ENCODE measurements at regions not wholly inside any gene's neighbourhood (a gene's known extent, or its start where the extent isn't known, plus 50 kb on each side); places are given as distances from the start of the nearest gene placed in this dataset.

- H3K4me3 ChIP-seq (ENCODE audit: low read depth, low read length), result no peak overlapping the region
- Mint-ChIP-seq H3K4me1 (no peaks in the 10 kb centered on the region), H3K27me3 (peaks cover 2% of the 10 kb centered on the region), H3K27ac (no peak overlapping the region), H3K4me3 (no peak overlapping the region), H3K36me3 (no peaks in the 10 kb centered on the region), H3K9me3 (peaks cover 0 to 5% (median 3%) of the 10 kb centered on the region in 7 donors)
- DNase-seq (no peak), ATAC-seq (ENCODE audit: low read depth in 2 of 2) (no peak)
- no peak overlapping the region for H3K27ac ChIP-seq (ENCODE audit: insufficient read depth, low read length, poor library complexity, severe bottlenecking)
- no peaks in the 10 kb centered on the region for H3K4me1 ChIP-seq (ENCODE audit: control insufficient read depth, insufficient read depth, low read length, poor library complexity, severe bottlenecking)
- no peaks in the 10 kb centered on the region for H3K9me3 ChIP-seq (ENCODE audit: control insufficient read depth in 2 of 2, low read length in 2 of 2)
- no peaks in the 10 kb centered on the region for H3K27me3 ChIP-seq (ENCODE audit: control insufficient read depth, insufficient read depth, low read length)
- no peaks in the 10 kb centered on the region for H3K36me3 ChIP-seq (ENCODE audit: control insufficient read depth, insufficient read depth, low read length)
Observed at GRCh38 chr12:127579446-127579845, 687.5 kb upstream of the TMEM132C start.

- Mint-ChIP-seq H3K36me3 (no peaks in the 10 kb centered on the region), H3K4me3 (peak overlapping the region in 1 of 4 donors; percentile 21), H3K9me3 (peaks cover 0 to 5% (median 4%) of the 10 kb centered on the region in 7 donors), H3K4me1 (no peaks in the 10 kb centered on the region), H3K27ac (no peak overlapping the region), H3K27me3 (no peaks in the 10 kb centered on the region)
- Histone ChIP-seq H3K9me3 (ENCODE audit: control insufficient read depth in 2 of 2, low read length in 2 of 2) (no peaks in the 10 kb centered on the region), H3K4me3 (ENCODE audit: low read depth, low read length) (no peak overlapping the region), H3K27me3 (ENCODE audit: control insufficient read depth, insufficient read depth, low read length) (no peaks in the 10 kb centered on the region), H3K27ac (ENCODE audit: insufficient read depth, low read length, poor library complexity, severe bottlenecking) (no peak overlapping the region), H3K36me3 (ENCODE audit: control insufficient read depth, insufficient read depth, low read length) (no peaks in the 10 kb centered on the region), H3K4me1 (ENCODE audit: control insufficient read depth, insufficient read depth, low read length, poor library complexity, severe bottlenecking) (no peaks in the 10 kb centered on the region)
- no peak for DNase-seq
- ATAC-seq (ENCODE audit: low read depth in 2 of 2), result no peak
Observed at GRCh38 chr12:127582074-127582473, 684.9 kb upstream of the TMEM132C start.

GRCh38 chr12:127583041-127583440 lies 683.9 kb upstream of the TMEM132C start:
- Mint-ChIP-seq H3K9me3 (peaks cover 0 to 7% (median 4%) of the 10 kb centered on the region in 7 donors), H3K36me3 (no peaks in the 10 kb centered on the region), H3K27me3 (no peaks in the 10 kb centered on the region), H3K27ac (no peak overlapping the region), H3K4me3 (no peak overlapping the region), H3K4me1 (no peaks in the 10 kb centered on the region)
- Histone ChIP-seq H3K9me3 (ENCODE audit: control insufficient read depth in 2 of 2, low read length in 2 of 2) (no peaks in the 10 kb centered on the region), H3K4me1 (ENCODE audit: control insufficient read depth, insufficient read depth, low read length, poor library complexity, severe bottlenecking) (no peaks in the 10 kb centered on the region), H3K27me3 (ENCODE audit: control insufficient read depth, insufficient read depth, low read length) (no peaks in the 10 kb centered on the region), H3K27ac (ENCODE audit: insufficient read depth, low read length, poor library complexity, severe bottlenecking) (no peak overlapping the region), H3K4me3 (ENCODE audit: low read depth, low read length) (no peak overlapping the region), H3K36me3 (ENCODE audit: control insufficient read depth, insufficient read depth, low read length) (no peaks in the 10 kb centered on the region)
- DNase-seq (no peak), ATAC-seq (ENCODE audit: low read depth in 2 of 2) (no peak)

- Mint-ChIP-seq H3K4me3 (no peak overlapping the region), H3K9me3 (peaks cover 3 to 7% (median 4%) of the 10 kb centered on the region in 7 donors)
- no peak for ATAC-seq (ENCODE audit: low read depth in 2 of 2)
Observed at GRCh38 chr12:127588249-127588648, 678.7 kb upstream of the TMEM132C start.

GRCh38 chr12:127589541-127589940 lies 677.4 kb upstream of the TMEM132C start:
- Mint-ChIP-seq H3K27me3 (no peaks in the 10 kb centered on the region), H3K27ac (no peak overlapping the region), H3K36me3 (no peaks in the 10 kb centered on the region), H3K4me1 (no peaks in the 10 kb centered on the region), H3K9me3 (peaks cover 3 to 8% (median 4%) of the 10 kb centered on the region in 7 donors), H3K4me3 (no peak overlapping the region)
- Histone ChIP-seq H3K27me3 (ENCODE audit: control insufficient read depth, insufficient read depth, low read length) (no peaks in the 10 kb centered on the region), H3K9me3 (ENCODE audit: control insufficient read depth in 2 of 2, low read length in 2 of 2) (peaks cover 2 to 4% of the 10 kb centered on the region in 2 experiments), H3K4me1 (ENCODE audit: control insufficient read depth, insufficient read depth, low read length, poor library complexity, severe bottlenecking) (no peaks in the 10 kb centered on the region), H3K4me3 (ENCODE audit: low read depth, low read length) (no peak overlapping the region), H3K36me3 (ENCODE audit: control insufficient read depth, insufficient read depth, low read length) (no peaks in the 10 kb centered on the region), H3K27ac (ENCODE audit: insufficient read depth, low read length, poor library complexity, severe bottlenecking) (no peak overlapping the region)
- no peak for ATAC-seq (ENCODE audit: low read depth in 2 of 2)
- no peak for DNase-seq

More at GRCh38 chr12:127588249-127588648, 678.7 kb upstream of the TMEM132C start:
- H3K27ac Mint-ChIP-seq, result peak overlapping the region in 1 of 3 donors; percentile 56
- Histone ChIP-seq H3K27me3 (ENCODE audit: control insufficient read depth, insufficient read depth, low read length) (no peaks in the 10 kb centered on the region), H3K27ac (ENCODE audit: insufficient read depth, low read length, poor library complexity, severe bottlenecking) (no peak overlapping the region), H3K9me3 (ENCODE audit: control insufficient read depth in 2 of 2, low read length in 2 of 2) (peaks cover 2 to 4% of the 10 kb centered on the region in 2 experiments), H3K4me1 (ENCODE audit: control insufficient read depth, insufficient read depth, low read length, poor library complexity, severe bottlenecking) (no peaks in the 10 kb centered on the region), H3K36me3 (ENCODE audit: control insufficient read depth, insufficient read depth, low read length) (no peaks in the 10 kb centered on the region), H3K4me3 (ENCODE audit: low read depth, low read length) (no peak overlapping the region)
- no peaks in the 10 kb centered on the region for H3K27me3 Mint-ChIP-seq
- no peak for DNase-seq
- no peaks in the 10 kb centered on the region for H3K4me1 Mint-ChIP-seq
- no peaks in the 10 kb centered on the region for H3K36me3 Mint-ChIP-seq

GRCh38 chr12:127590868-127591267 lies 676.1 kb upstream of the TMEM132C start:
- Histone ChIP-seq H3K27me3 (ENCODE audit: control insufficient read depth, insufficient read depth, low read length) (no peaks in the 10 kb centered on the region), H3K27ac (ENCODE audit: insufficient read depth, low read length, poor library complexity, severe bottlenecking) (no peak overlapping the region), H3K4me1 (ENCODE audit: control insufficient read depth, insufficient read depth, low read length, poor library complexity, severe bottlenecking) (no peaks in the 10 kb centered on the region), H3K9me3 (ENCODE audit: control insufficient read depth in 2 of 2, low read length in 2 of 2) (peaks cover 2 to 4% of the 10 kb centered on the region in 2 experiments), H3K4me3 (ENCODE audit: low read depth, low read length) (no peak overlapping the region), H3K36me3 (ENCODE audit: control insufficient read depth, insufficient read depth, low read length) (no peaks in the 10 kb centered on the region)
- H3K36me3 Mint-ChIP-seq, result no peaks in the 10 kb centered on the region
- DNase-seq (no peak), ATAC-seq (ENCODE audit: low read depth in 2 of 2) (no peak)
- peaks cover 3 to 7% (median 4%) of the 10 kb centered on the region in 7 donors for H3K9me3 Mint-ChIP-seq
- H3K4me1 Mint-ChIP-seq, result no peaks in the 10 kb centered on the region
- H3K27me3 Mint-ChIP-seq, result no peaks in the 10 kb centered on the region
- no peak overlapping the region for H3K4me3 Mint-ChIP-seq
- no peak overlapping the region for H3K27ac Mint-ChIP-seq

- Histone ChIP-seq H3K27me3 (ENCODE audit: control insufficient read depth, insufficient read depth, low read length) (no peaks in the 10 kb centered on the region), H3K36me3 (ENCODE audit: control insufficient read depth, insufficient read depth, low read length) (no peaks in the 10 kb centered on the region), H3K27ac (ENCODE audit: insufficient read depth, low read length, poor library complexity, severe bottlenecking) (no peak overlapping the region), H3K4me3 (ENCODE audit: low read depth, low read length) (no peak overlapping the region), H3K9me3 (ENCODE audit: control insufficient read depth in 2 of 2, low read length in 2 of 2) (peaks cover 2 to 4% of the 10 kb centered on the region in 2 experiments), H3K4me1 (ENCODE audit: control insufficient read depth, insufficient read depth, low read length, poor library complexity, severe bottlenecking) (no peaks in the 10 kb centered on the region)
- no peak overlapping the region for H3K27ac Mint-ChIP-seq
- DNase-seq (no peak), ATAC-seq (ENCODE audit: low read depth in 2 of 2) (no peak)
- H3K9me3 Mint-ChIP-seq, result peaks cover 0 to 7% (median 3%) of the 10 kb centered on the region in 7 donors
- H3K4me1 Mint-ChIP-seq, result no peaks in the 10 kb centered on the region
- no peaks in the 10 kb centered on the region for H3K27me3 Mint-ChIP-seq
- H3K36me3 Mint-ChIP-seq, result no peaks in the 10 kb centered on the region
- H3K4me3 Mint-ChIP-seq, result no peak overlapping the region
Observed at GRCh38 chr12:127592245-127592644, 674.7 kb upstream of the TMEM132C start.

GRCh38 chr12:127594351-127594970 lies 672.5 kb upstream of the TMEM132C start:
- ATAC-seq (ENCODE audit: low read depth in 2 of 2), result no peak
- no peaks in the 10 kb centered on the region for H3K36me3 ChIP-seq (ENCODE audit: control insufficient read depth, insufficient read depth, low read length)
- H3K4me3 ChIP-seq (ENCODE audit: low read depth, low read length), result no peak overlapping the region
- H3K4me1 Mint-ChIP-seq, result no peaks in the 10 kb centered on the region
- H3K27ac ChIP-seq (ENCODE audit: insufficient read depth, low read length, poor library complexity, severe bottlenecking), result no peak overlapping the region
- H3K36me3 Mint-ChIP-seq, result no peaks in the 10 kb centered on the region
- H3K9me3 ChIP-seq (ENCODE audit: control insufficient read depth in 2 of 2, low read length in 2 of 2), result peaks cover 2 to 4% of the 10 kb centered on the region in 2 experiments
- H3K27me3 ChIP-seq (ENCODE audit: control insufficient read depth, insufficient read depth, low read length), result no peaks in the 10 kb centered on the region
- peaks cover 0 to 7% (median 2%) of the 10 kb centered on the region in 7 donors for H3K9me3 Mint-ChIP-seq
- H3K4me1 ChIP-seq (ENCODE audit: control insufficient read depth, insufficient read depth, low read length, poor library complexity, severe bottlenecking), result no peaks in the 10 kb centered on the region
- no peaks in the 10 kb centered on the region for H3K27me3 Mint-ChIP-seq
- no peak overlapping the region for H3K27ac Mint-ChIP-seq
- DNase-seq, result no peak
- H3K4me3 Mint-ChIP-seq, result no peak overlapping the region
